Ovary (tissue), 7 donors: ENCODE measurements at regions not wholly inside any gene's neighbourhood (a gene's known extent, or its start where the extent isn't known, plus 50 kb on each side); places are given as distances from the start of the nearest gene placed in this dataset.

Source experiments
- DNase-seq, 5 donors: peaks; one replicate each; pipeline ENCODE4 v3.0.0-alpha.2; 2019 to 2020
- H3K27ac ChIP-seq, 2 donors: fragments of 200-600 bp; one replicate each; pipeline versions ENCODE4 v1.5.1 to v1.8.0; 2019 to 2022
- H3K27me3 ChIP-seq: fragments of 200-600 bp; one replicate; pipeline ENCODE4 v1.8.0; 2022
- H3K36me3 ChIP-seq: fragments of 200-600 bp; sonication (generic); one replicate; pipeline ENCODE4 v1.5.1; 2019
- H3K4me1 ChIP-seq: one replicate; pipeline ENCODE4 v1.8.1; 2013; ENCODE audit warnings: mild to moderate bottlenecking, moderate library complexity; ENCODE audit not compliant: insufficient read depth
- H3K4me3 ChIP-seq: fragments of 200-600 bp; sonication (generic); one replicate; pipeline ENCODE4 v1.5.1; 2017
- H3K9me3 ChIP-seq, 2 donors: fragments of 200-600 bp in 1 of 2; sonication (generic) in 1 of 2; one replicate each; pipeline versions ENCODE4 v1.5.1 to v1.8.1; 2013 to 2019; ENCODE audit warnings: mild to moderate bottlenecking in 1 of 2, moderate library complexity in 1 of 2
- EP300 ChIP-seq: sonication (generic); formaldehyde crosslinking; IDR thresholded peaks from one replicate; pipeline ENCODE4 v1.6.1; 2017; ENCODE audit warnings: antibody characterized with exemption
- POLR2A ChIP-seq: fragments of 450-650 bp; IDR thresholded peaks from one replicate; pipeline ENCODE4 v1.6.1; 2017; ENCODE audit warnings: antibody characterized with exemption, mild to moderate bottlenecking, moderate library complexity
- WGBS, 3 donors: extraction: QIAGEN DNeasy Blood & Tissue Kit in 1 of 3; methylation state at CpG; one replicate each; pipeline versions ENCODE4 v1.1.5 to v1.1.7; 2013 to 2017; 5-methylcytosine and 5-hydroxymethylcytosine counted together
- intact Hi-C, 4 donors: fragments of 100-400 bp; cut with DNase I; formaldehyde crosslinking; loops; one replicate each; pipeline versions ENCODE4 v1.11.0 to v1.15.1; 2022 to 2023
- TF ChIP-seq, protein P1 (sequence below), 3 donors: fragments of 450-650 bp in 2 of 3; fragments of 200-600 bp in 1 of 3; IDR thresholded peaks; one replicate each; pipeline versions ENCODE4 v1.5.1 to v1.8.0; 2016 to 2022; ENCODE audit warnings: antibody characterized with exemption in 3 of 3, mild to moderate bottlenecking in 1 of 3
- donor health status: DM: no; HTN: no; CAD: no; lungs with moderate emphysema.
- donor health status: DM: no; HTN: no; CAD: no.
- donor health status: Bipolar disorder and iron deficiency.
- donor health status: DM: no; HTN: no; CAD: no.
- donor health status: DM: yes; HTN: yes; CAD: no.

DNA sequence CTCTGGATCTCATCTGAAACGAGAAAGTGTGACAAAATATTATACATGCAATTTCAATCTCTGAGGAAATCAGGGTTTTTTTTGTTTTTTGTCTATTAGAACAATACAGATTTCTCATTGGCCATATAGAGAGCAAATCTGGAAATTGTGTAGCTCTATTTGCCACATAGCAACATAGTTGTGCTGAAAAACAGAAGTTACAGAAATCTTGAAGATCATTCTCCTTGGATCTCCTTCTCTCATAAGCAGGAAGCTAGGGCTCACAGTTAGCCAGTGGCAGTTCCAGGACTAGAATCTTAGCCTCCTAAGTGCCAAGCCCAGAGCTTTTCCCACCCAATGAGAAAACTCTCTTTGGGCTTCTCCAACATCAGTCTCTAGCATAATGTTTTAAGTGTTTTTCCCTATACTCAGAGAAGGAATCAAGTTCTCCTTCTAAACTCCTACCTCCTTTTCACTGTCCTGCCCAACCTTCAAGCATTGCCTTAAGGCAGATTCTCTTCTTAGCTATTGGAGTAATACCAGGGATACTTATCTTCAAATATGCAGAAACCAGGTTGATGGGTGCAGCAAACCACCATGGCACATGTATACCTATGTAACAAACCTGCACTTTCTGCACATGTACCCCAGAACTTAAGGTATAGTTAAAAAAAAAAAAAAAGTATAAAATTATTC, 211.6 kb downstream of the ALDH8A1 start:
- intact Hi-C loops = no loop called here
- WGBS, 3 donors = 75 to 88% (median 78%) methylated on average over 1 of the region's 1 CpG
- no peak overlapping the region for H3K27ac ChIP-seq
- TF ChIP-seq POLR2A (no peak), EP300 (no peak)
- TF ChIP-seq, protein P1, sequence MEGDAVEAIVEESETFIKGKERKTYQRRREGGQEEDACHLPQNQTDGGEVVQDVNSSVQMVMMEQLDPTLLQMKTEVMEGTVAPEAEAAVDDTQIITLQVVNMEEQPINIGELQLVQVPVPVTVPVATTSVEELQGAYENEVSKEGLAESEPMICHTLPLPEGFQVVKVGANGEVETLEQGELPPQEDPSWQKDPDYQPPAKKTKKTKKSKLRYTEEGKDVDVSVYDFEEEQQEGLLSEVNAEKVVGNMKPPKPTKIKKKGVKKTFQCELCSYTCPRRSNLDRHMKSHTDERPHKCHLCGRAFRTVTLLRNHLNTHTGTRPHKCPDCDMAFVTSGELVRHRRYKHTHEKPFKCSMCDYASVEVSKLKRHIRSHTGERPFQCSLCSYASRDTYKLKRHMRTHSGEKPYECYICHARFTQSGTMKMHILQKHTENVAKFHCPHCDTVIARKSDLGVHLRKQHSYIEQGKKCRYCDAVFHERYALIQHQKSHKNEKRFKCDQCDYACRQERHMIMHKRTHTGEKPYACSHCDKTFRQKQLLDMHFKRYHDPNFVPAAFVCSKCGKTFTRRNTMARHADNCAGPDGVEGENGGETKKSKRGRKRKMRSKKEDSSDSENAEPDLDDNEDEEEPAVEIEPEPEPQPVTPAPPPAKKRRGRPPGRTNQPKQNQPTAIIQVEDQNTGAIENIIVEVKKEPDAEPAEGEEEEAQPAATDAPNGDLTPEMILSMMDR (IDR thresholded peaks at IDR 0.05) = no peak
- no peak for DNase-seq
- H3K36me3 ChIP-seq = no peaks in the 10 kb centered on the region
- no peaks in the 10 kb centered on the region for H3K4me1 ChIP-seq
- no peaks in the 10 kb centered on the region for H3K27me3 ChIP-seq
- H3K4me3 ChIP-seq = no peak overlapping the region
- H3K9me3 ChIP-seq = no peaks in the 10 kb centered on the region

DNA sequence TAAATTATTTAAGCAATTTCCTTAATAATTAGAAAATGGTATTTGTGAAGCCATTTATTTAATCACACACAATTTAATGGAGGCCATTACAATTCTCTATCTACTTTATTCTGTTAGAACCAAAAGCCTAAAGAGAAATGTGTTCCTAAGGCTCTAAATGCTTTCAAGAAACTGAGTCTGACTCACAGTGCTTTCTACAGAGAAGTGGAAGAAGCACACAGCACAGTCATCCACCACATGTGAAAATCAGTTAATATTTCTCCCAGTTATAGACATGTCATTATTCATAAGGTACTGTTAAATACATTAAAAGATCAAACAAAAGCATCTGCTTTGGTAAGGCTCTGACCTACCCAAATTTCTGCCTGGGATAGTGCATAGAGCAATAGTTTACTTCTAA, 214.4 kb downstream of the ALDH8A1 start:
- Histone ChIP-seq H3K36me3 (no peaks in the 10 kb centered on the region), H3K27ac (no peak overlapping the region), H3K4me1 (no peaks in the 10 kb centered on the region), H3K4me3 (no peak overlapping the region), H3K9me3 (no peaks in the 10 kb centered on the region), H3K27me3 (no peaks in the 10 kb centered on the region)
- DNase-seq = no peak
- intact Hi-C loops = no loop called here
- TF ChIP-seq POLR2A = no peak
- TF ChIP-seq EP300 = no peak
- TF ChIP-seq, protein P1 (IDR thresholded peaks at IDR 0.05) = no peak

DNA sequence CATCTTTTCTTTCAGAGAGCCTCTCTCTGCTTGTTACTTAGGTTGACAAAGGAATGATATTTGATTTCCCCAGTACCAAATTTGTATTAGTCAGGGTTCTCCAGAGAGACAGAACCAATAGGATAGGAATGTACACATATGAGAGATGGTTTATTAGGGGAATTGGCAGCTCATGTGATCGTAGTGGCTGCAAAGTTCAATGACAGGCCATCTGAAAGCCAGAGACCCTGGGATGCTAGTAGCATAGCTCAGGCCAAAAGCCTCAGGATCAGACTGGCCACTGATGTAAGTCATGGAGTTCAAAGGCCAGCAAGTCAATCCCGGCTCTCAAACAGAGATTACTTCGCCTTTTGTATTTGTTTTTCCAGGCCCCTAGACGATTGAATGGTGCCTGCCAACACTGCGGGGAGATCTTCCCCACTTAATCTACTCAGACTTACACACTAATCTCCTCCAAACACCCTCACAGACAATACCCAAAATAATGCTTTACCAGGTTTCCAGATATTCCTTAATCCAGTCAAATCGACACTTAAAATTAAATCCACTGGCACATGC, 215.5 kb downstream of the ALDH8A1 start:
- no peak for DNase-seq
- no peaks in the 10 kb centered on the region for H3K9me3 ChIP-seq
- WGBS, 3 donors = 71 to 89% (median 81%) methylated on average over 6 of the region's 6 CpGs
- no peak overlapping the region for H3K27ac ChIP-seq
- no peaks in the 10 kb centered on the region for H3K27me3 ChIP-seq
- no peak overlapping the region for H3K4me3 ChIP-seq
- H3K36me3 ChIP-seq = no peaks in the 10 kb centered on the region
- intact Hi-C loops = no loop called here
- no peaks in the 10 kb centered on the region for H3K4me1 ChIP-seq
- no peak for TF ChIP-seq POLR2A
- TF ChIP-seq, protein P1 (IDR thresholded peaks at IDR 0.05) = no peak

DNA sequence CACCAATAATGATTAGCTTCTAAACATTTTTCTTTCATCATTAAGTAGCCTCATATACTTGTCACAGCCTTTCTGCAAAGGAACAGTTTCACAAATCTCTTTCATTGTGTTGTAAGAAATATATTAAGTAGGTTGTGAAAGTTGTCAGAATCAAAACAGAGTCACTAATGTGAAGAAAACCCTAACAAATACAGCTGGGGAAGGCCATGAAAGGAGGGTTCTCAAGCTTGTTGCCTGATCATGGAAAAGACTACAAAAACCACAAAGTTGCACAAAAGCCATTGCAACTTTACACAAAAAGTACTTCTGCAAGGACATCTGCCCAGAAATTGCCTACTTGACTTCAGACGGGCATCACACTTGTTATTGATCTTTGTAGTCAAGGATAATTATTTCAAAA, 216.1 kb downstream of the ALDH8A1 start:
- intact Hi-C loops = no loop called here
- no peaks in the 10 kb centered on the region for H3K9me3 ChIP-seq
- H3K27ac ChIP-seq = no peak overlapping the region
- no peak overlapping the region for H3K4me3 ChIP-seq
- DNase-seq = no peak
- no peaks in the 10 kb centered on the region for H3K4me1 ChIP-seq
- no peaks in the 10 kb centered on the region for H3K27me3 ChIP-seq
- TF ChIP-seq EP300 (no peak), POLR2A (no peak)
- TF ChIP-seq, protein P1 (IDR thresholded peaks at IDR 0.05) = no peak
- 88 to 96% (median 94%) methylated on average over 1 of the region's 1 CpG for WGBS, 3 donors
- H3K36me3 ChIP-seq = no peaks in the 10 kb centered on the region
